ENCODE measurements at regions not wholly inside any gene's neighbourhood (a gene's known extent, or its start where the extent isn't known, plus 50 kb on each side); places are given as distances from the start of the nearest gene placed in this dataset.

DNA sequence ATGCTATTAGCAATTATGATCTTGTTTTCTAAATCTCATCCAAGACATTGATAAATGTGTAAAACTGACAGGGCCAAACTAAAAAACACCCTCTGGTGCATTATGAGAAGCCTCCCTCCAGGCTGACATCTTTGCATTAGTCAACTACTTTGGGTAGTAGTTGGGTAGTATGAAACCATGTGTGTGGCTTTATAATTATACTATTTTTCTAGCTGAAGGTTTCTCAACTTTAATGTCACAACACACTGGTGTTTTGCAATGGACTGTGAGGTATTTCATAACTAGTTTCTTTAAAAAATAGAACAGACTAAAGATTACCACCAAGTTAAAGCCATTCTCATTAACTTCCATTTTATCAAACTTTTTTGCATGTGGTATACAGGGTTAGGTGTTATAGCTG, 73.1 kb upstream of the RBMS1 start:
- Mint-ChIP-seq H3K27me3 (ENCODE audit: insufficient read depth, unreplicated experiment) (no peaks in the 10 kb centered on the region), H3K36me3 (ENCODE audit: insufficient read depth, unreplicated experiment) (no peaks in the 10 kb centered on the region), H3K4me3 (ENCODE audit: unreplicated experiment) (no peak overlapping the region), H3K9me3 (ENCODE audit: unreplicated experiment) (peaks cover 4% of the 10 kb centered on the region), H3K4me1 (ENCODE audit: low read depth, unreplicated experiment) (no peaks in the 10 kb centered on the region), H3K27ac (ENCODE audit: unreplicated experiment) (no peak overlapping the region)
- BruUV-seq (replicated peaks): no TSS peak
- no peaks in the 10 kb centered on the region for H3K27me3 ChIP-seq (replicated peaks; ENCODE audit: control insufficient read depth, insufficient read depth, low read length)
- no peak for DNase-seq
- H3K4me1 ChIP-seq: no peaks in the 10 kb centered on the region
- H3K9me3 ChIP-seq: no peaks in the 10 kb centered on the region
- H3K4me3 ChIP-seq (ENCODE audit: low read depth, low read length): no peak overlapping the region
- TF ChIP-seq, protein P1, sequence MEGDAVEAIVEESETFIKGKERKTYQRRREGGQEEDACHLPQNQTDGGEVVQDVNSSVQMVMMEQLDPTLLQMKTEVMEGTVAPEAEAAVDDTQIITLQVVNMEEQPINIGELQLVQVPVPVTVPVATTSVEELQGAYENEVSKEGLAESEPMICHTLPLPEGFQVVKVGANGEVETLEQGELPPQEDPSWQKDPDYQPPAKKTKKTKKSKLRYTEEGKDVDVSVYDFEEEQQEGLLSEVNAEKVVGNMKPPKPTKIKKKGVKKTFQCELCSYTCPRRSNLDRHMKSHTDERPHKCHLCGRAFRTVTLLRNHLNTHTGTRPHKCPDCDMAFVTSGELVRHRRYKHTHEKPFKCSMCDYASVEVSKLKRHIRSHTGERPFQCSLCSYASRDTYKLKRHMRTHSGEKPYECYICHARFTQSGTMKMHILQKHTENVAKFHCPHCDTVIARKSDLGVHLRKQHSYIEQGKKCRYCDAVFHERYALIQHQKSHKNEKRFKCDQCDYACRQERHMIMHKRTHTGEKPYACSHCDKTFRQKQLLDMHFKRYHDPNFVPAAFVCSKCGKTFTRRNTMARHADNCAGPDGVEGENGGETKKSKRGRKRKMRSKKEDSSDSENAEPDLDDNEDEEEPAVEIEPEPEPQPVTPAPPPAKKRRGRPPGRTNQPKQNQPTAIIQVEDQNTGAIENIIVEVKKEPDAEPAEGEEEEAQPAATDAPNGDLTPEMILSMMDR (IDR thresholded peaks at IDR 0.05; ENCODE audit: insufficient read depth in 1 of 2, low read depth in 1 of 2, low read length in 1 of 2, severe bottlenecking in 1 of 2, unreplicated experiment in 1 of 2): no peak
- CTCF ChIA-PET: no interaction called here
- POLR2A ChIA-PET: no interaction called here
- no peaks in the 10 kb centered on the region for H3K36me3 ChIP-seq (ENCODE audit: control insufficient read depth, insufficient read depth, low read length)
- intact Hi-C loops (cut with micrococcal nuclease; ENCODE audit: unreplicated experiment): no loop called here

GRCh38 chr2:160568856-160569255, 75.2 kb upstream of the RBMS1 start:
- Histone ChIP-seq H3K9me3 (no peaks in the 10 kb centered on the region; the same call in 1 of the 2 replicates), H3K4me3 (ENCODE audit: low read depth, low read length) (no peak overlapping the region), H3K27me3 (replicated peaks; ENCODE audit: control insufficient read depth, insufficient read depth, low read length) (no peaks in the 10 kb centered on the region), H3K4me1 (no peaks in the 10 kb centered on the region), H3K36me3 (ENCODE audit: control insufficient read depth, insufficient read depth, low read length) (no peaks in the 10 kb centered on the region)
- BruUV-seq (replicated peaks): no TSS peak
- Mint-ChIP-seq H3K36me3 (ENCODE audit: insufficient read depth, unreplicated experiment) (no peaks in the 10 kb centered on the region), H3K4me3 (ENCODE audit: unreplicated experiment) (no peak overlapping the region), H3K27me3 (ENCODE audit: insufficient read depth, unreplicated experiment) (no peaks in the 10 kb centered on the region), H3K27ac (ENCODE audit: unreplicated experiment) (no peak overlapping the region), H3K9me3 (ENCODE audit: unreplicated experiment) (peaks cover 9% of the 10 kb centered on the region), H3K4me1 (ENCODE audit: low read depth, unreplicated experiment) (no peaks in the 10 kb centered on the region)
- no peak for DNase-seq
- intact Hi-C loops (cut with micrococcal nuclease; ENCODE audit: unreplicated experiment): no loop called here
- ChIA-PET POLR2A (no interaction called here), CTCF (no interaction called here)
- TF ChIP-seq, protein P1 (IDR thresholded peaks at IDR 0.05; ENCODE audit: insufficient read depth in 1 of 2, low read depth in 1 of 2, low read length in 1 of 2, severe bottlenecking in 1 of 2, unreplicated experiment in 1 of 2): no peak

- CTCF ChIA-PET: no interaction called here
- no peaks in the 10 kb centered on the region for H3K36me3 ChIP-seq (ENCODE audit: control insufficient read depth, insufficient read depth, low read length)
- Mint-ChIP-seq H3K4me1 (ENCODE audit: low read depth, unreplicated experiment) (no peaks in the 10 kb centered on the region), H3K36me3 (ENCODE audit: insufficient read depth, unreplicated experiment) (no peaks in the 10 kb centered on the region), H3K4me3 (ENCODE audit: unreplicated experiment) (no peak overlapping the region), H3K27me3 (ENCODE audit: insufficient read depth, unreplicated experiment) (no peaks in the 10 kb centered on the region), H3K27ac (ENCODE audit: unreplicated experiment) (no peak overlapping the region), H3K9me3 (ENCODE audit: unreplicated experiment) (peaks cover 9% of the 10 kb centered on the region)
- no TSS peak for BruUV-seq (replicated peaks)
- no peaks in the 10 kb centered on the region; the same call in 1 of the 2 replicates for H3K9me3 ChIP-seq
- intact Hi-C loops (cut with micrococcal nuclease; ENCODE audit: unreplicated experiment): no loop called here
- no peaks in the 10 kb centered on the region for H3K4me1 ChIP-seq
- POLR2A ChIA-PET: interaction anchor here (0.6 kb wide), 1 partner anchor 175 kb away, joined by 4 read pairs; no protein-coding TSS in a partner anchor
- H3K4me3 ChIP-seq (ENCODE audit: low read depth, low read length): no peak overlapping the region
- TF ChIP-seq, protein P1 (IDR thresholded peaks at IDR 0.05; ENCODE audit: insufficient read depth in 1 of 2, low read depth in 1 of 2, low read length in 1 of 2, severe bottlenecking in 1 of 2, unreplicated experiment in 1 of 2): no peak
- no peaks in the 10 kb centered on the region for H3K27me3 ChIP-seq (replicated peaks; ENCODE audit: control insufficient read depth, insufficient read depth, low read length)
- no peak for DNase-seq
Observed at GRCh38 chr2:160570376-160570775, 76.8 kb upstream of the RBMS1 start.
